Thoracic aorta (tissue), 2 donors: ENCODE measurements at regions not wholly inside any gene's neighbourhood (a gene's known extent, or its start where the extent isn't known, plus 50 kb on each side); places are given as distances from the start of the nearest gene placed in this dataset.
A peak's percentile ranks its signal among the peaks of the same experiment; 100 is the strongest.

Experiments used
- ATAC-seq: fragments of 150-250 bp; one replicate; pipeline ENCODE4 v1.8.0; 2017; ENCODE audit warnings: low read depth; ENCODE audit not compliant: insufficient number of reproducible peaks, low FRiP score
- DNase-seq: peaks from one replicate; pipeline ENCODE4 v3.0.0-alpha.2; 2020; ENCODE audit warnings: low spot score
- H3K27ac ChIP-seq, 2 donors: fragments of 200-600 bp; sonication (generic); 1 replicate in 1 of 2; 2 replicates in 1 of 2; pipeline ENCODE4 v1.5.1; 2016; ENCODE audit warnings: mild to moderate bottlenecking in 2 of 2, moderate library complexity in 2 of 2
- H3K27me3 ChIP-seq: fragments of 200-600 bp; sonication (generic); replicated peaks from 2 replicates; pipeline ENCODE4 v1.6.0; 2016; ENCODE audit warnings: mild to moderate bottlenecking; ENCODE audit not compliant: insufficient read depth
- H3K36me3 ChIP-seq: fragments of 200-600 bp; sonication (generic); one replicate; pipeline ENCODE4 v1.5.1; 2016
- H3K4me1 ChIP-seq, 2 donors: fragments of 200-600 bp; sonication (generic); 1 replicate in 1 of 2; 2 replicates in 1 of 2; pipeline versions ENCODE4 v1.5.1 to v1.6.0; 2016; ENCODE audit warnings: low read depth in 2 of 2, mild to moderate bottlenecking in 1 of 2; ENCODE audit not compliant: control insufficient read depth in 1 of 2
- H3K4me3 ChIP-seq: fragments of 200-600 bp; sonication (generic); 2 replicates; pipeline ENCODE4 v1.5.1; 2016; ENCODE audit warnings: mild to moderate bottlenecking
- H3K9me3 ChIP-seq: fragments of 200-600 bp; sonication (generic); 2 replicates; pipeline ENCODE4 v1.5.1; 2016
- TF ChIP-seq, protein P1 (sequence below): fragments of 200-600 bp; sonication (generic); IDR thresholded peaks from one replicate; pipeline ENCODE4 v1.5.1; 2019; ENCODE audit warnings: antibody characterized with exemption

DNA sequence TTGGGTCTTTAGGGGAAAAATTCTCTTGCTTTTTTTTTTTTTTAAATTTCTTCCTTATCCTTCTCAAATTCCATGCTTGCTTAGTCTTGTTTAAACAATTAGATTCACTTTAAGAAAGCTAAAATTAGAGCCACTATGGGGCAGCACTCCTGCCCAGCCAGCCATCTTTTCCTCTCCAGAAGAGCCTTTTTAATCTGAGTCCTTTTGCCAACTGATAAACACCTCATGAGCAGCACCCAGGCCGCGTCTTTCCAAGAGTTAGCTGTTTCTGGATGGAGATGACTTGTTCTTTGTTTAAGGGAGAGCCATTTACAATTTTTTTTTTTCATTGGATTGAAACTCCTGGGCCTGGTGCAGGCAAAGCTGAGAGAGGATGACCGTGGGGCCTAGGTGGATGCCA lies 53.3 kb upstream of the TSPAN2 start:
- ATAC-seq (no peak), DNase-seq (no peak)
- Histone ChIP-seq H3K27ac (peak overlapping the region in 1 of 2 donors; percentile 37), H3K36me3 (no peaks in the 10 kb centered on the region), H3K9me3 (no peaks in the 10 kb centered on the region), H3K4me1 (peaks cover 0 to 31% of the 10 kb centered on the region in 2 donors), H3K4me3 (no peak overlapping the region), H3K27me3 (no peaks in the 10 kb centered on the region)
- TF ChIP-seq, protein P1, sequence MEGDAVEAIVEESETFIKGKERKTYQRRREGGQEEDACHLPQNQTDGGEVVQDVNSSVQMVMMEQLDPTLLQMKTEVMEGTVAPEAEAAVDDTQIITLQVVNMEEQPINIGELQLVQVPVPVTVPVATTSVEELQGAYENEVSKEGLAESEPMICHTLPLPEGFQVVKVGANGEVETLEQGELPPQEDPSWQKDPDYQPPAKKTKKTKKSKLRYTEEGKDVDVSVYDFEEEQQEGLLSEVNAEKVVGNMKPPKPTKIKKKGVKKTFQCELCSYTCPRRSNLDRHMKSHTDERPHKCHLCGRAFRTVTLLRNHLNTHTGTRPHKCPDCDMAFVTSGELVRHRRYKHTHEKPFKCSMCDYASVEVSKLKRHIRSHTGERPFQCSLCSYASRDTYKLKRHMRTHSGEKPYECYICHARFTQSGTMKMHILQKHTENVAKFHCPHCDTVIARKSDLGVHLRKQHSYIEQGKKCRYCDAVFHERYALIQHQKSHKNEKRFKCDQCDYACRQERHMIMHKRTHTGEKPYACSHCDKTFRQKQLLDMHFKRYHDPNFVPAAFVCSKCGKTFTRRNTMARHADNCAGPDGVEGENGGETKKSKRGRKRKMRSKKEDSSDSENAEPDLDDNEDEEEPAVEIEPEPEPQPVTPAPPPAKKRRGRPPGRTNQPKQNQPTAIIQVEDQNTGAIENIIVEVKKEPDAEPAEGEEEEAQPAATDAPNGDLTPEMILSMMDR: peak; percentile 10

DNA sequence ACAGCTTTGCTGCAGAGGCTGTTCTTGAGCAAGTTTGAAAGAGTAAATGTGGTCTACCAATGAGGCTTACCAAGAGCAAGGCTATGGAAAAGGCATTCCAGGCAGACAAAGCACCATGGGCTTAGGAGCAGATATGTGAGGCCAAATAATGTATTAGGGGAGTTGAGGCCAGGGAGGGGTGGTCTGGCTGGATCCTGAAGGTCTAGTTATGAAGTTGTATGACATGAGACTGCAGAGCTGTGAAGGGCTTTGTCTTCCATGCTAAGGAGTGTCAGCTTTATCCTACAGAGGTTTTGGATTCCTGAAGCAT lies 51.8 kb upstream of the TSPAN2 start:
- DNase-seq (no peak), ATAC-seq (no peak)
- Histone ChIP-seq H3K27ac (no peak overlapping the region), H3K36me3 (no peaks in the 10 kb centered on the region), H3K4me3 (no peak overlapping the region), H3K27me3 (no peaks in the 10 kb centered on the region), H3K9me3 (no peaks in the 10 kb centered on the region), H3K4me1 (peaks cover 0 to 32% of the 10 kb centered on the region in 2 donors)
- TF ChIP-seq, protein P1: no peak

DNA sequence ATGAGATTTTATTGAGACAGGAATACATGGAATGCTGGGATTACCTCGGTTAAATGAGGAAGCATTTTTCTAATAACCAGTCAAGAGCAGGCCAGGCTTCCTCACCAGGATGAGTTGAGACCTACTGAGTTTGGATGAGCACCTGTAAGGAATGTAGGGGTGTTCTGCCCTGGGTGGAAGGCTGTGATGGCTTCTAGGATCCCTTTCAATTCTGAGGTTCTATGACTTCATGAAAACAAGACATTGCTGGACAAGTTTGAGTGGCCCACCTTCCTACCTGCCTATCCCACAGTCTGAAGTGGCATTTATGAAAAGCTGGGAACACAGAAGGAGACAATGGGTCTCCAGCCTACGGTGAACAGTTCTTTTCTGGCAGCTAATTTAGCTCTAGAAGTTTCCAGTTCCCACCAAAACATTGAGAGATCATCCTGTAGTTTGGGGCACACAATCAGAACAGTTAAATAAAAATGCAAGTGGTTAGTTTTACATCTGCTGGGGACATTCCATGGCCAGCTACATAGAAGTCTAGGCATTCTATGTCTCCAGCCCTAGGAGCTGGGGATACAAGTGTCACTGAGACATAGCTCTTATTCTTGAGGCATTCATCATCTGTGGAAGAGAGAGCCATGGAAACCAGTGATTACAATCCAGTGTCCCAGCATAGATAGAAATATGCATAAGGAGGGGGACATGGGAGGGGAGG lies 51.3 kb upstream of the TSPAN2 start:
- H3K27ac ChIP-seq: no peak overlapping the region
- no peaks in the 10 kb centered on the region for H3K9me3 ChIP-seq
- DNase-seq: no peak
- no peaks in the 10 kb centered on the region for H3K27me3 ChIP-seq
- H3K4me3 ChIP-seq: no peak overlapping the region
- peaks cover under 1 to 37% of the 10 kb centered on the region in 2 donors for H3K4me1 ChIP-seq
- H3K36me3 ChIP-seq: no peaks in the 10 kb centered on the region
- no peak for ATAC-seq
- TF ChIP-seq, protein P1: no peak

DNA sequence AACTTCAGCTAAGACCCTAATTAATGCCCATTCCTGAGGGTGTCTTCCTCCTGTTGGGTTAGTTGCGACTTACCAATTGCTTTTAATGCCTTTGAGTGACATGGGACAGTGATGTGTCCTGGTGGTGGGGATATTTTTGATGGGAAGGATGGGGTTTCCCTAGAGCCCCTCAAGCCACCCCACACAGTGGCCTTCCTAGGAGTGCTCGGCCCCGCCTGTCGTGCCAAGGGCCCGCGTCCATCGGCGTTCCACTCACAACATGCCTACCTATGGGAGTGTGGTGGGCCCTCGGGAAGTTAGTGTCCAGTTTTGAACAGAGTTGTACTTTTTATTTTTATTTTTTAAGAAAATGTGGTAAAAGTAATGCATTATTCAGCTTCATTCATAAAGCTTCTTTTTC lies 50.1 kb upstream of the TSPAN2 start:
- TF ChIP-seq, protein P1: no peak
- H3K27ac ChIP-seq: peak overlapping the region; percentile 6 to 17
- H3K36me3 ChIP-seq: no peaks in the 10 kb centered on the region
- peaks cover 7 to 46% of the 10 kb centered on the region in 2 donors for H3K4me1 ChIP-seq
- ATAC-seq (no peak), DNase-seq (no peak)
- no peaks in the 10 kb centered on the region for H3K27me3 ChIP-seq
- no peak overlapping the region for H3K4me3 ChIP-seq
- no peaks in the 10 kb centered on the region for H3K9me3 ChIP-seq
